Stomach (tissue), 4 donors: ENCODE measurements at regions not wholly inside any gene's neighbourhood (a gene's known extent, or its start where the extent isn't known, plus 50 kb on each side); places are given as distances from the start of the nearest gene placed in this dataset.

ENCODE experiments used
- POLR2A ChIP-seq, 4 donors: fragments of 450-650 bp; IDR thresholded peaks; one replicate each; pipeline ENCODE4 v1.6.1; 2016; ENCODE audit warnings: antibody characterized with exemption in 4 of 4, control low read depth in 2 of 4, mild to moderate bottlenecking in 1 of 4, moderate library complexity in 1 of 4
- TF ChIP-seq, protein P1 (sequence below), 7 experiments: fragments of 450-650 bp in 4 of 7; fragments of 200-600 bp in 3 of 7; sonication (generic) in 3 of 7; IDR thresholded peaks; one replicate each; pipeline ENCODE4 v1.5.1; 2016 to 2019; ENCODE audit warnings: antibody characterized with exemption in 7 of 7, control low read depth in 2 of 7, mild to moderate bottlenecking in 1 of 7

DNA sequence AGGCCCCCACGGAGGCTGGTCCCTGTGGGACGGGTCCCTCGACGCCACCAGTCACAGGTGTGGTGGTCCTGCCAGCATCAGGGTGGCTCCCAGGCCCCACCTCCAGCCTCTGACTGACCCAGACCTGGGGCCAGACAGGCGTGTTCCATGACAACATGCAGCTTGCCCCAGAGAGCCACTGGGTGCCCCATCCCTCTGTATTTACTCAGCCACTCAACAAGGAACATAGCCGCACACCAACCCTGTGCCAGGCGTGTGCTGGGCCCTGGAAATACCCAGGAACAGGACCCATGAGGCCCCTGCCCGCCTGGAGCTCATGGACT is 65.4 kb downstream of the MATN1 start:
- TF ChIP-seq, protein P1, sequence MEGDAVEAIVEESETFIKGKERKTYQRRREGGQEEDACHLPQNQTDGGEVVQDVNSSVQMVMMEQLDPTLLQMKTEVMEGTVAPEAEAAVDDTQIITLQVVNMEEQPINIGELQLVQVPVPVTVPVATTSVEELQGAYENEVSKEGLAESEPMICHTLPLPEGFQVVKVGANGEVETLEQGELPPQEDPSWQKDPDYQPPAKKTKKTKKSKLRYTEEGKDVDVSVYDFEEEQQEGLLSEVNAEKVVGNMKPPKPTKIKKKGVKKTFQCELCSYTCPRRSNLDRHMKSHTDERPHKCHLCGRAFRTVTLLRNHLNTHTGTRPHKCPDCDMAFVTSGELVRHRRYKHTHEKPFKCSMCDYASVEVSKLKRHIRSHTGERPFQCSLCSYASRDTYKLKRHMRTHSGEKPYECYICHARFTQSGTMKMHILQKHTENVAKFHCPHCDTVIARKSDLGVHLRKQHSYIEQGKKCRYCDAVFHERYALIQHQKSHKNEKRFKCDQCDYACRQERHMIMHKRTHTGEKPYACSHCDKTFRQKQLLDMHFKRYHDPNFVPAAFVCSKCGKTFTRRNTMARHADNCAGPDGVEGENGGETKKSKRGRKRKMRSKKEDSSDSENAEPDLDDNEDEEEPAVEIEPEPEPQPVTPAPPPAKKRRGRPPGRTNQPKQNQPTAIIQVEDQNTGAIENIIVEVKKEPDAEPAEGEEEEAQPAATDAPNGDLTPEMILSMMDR (IDR thresholded peaks at IDR 0.05) = no peak
- no peak for TF ChIP-seq POLR2A (IDR thresholded peaks at IDR 0.05)
